H9 (cell line): ENCODE measurements at regions not wholly inside any gene's neighbourhood (a gene's known extent, or its start where the extent isn't known, plus 50 kb on each side); places are given as distances from the start of the nearest gene placed in this dataset.

Experiments
- DNase-seq: peaks from one replicate; pipeline ENCODE4 v3.0.0-alpha.2; 2017
- H2AFZ ChIP-seq: one replicate; pipeline ENCODE4 v1.6.1; 2013; ENCODE audit warnings: mild to moderate bottlenecking, low read length, control low read depth, moderate library complexity
- H2AK5ac ChIP-seq: 2 replicates; pipeline ENCODE4 v1.6.1; 2013; ENCODE audit warnings: low read length, control low read depth, mixed read lengths; ENCODE audit not compliant: insufficient read length
- H2BK120ac ChIP-seq: one replicate; pipeline ENCODE4 v1.6.1; 2013; ENCODE audit warnings: low read depth, mild to moderate bottlenecking, low read length, control low read depth, inconsistent platforms; ENCODE audit not compliant: poor library complexity, severe bottlenecking
- H2BK12ac ChIP-seq: 2 replicates; pipeline ENCODE4 v1.6.1; 2013; ENCODE audit warnings: low read length, control low read depth, mixed read lengths, low read depth; ENCODE audit not compliant: insufficient read length
- H2BK15ac ChIP-seq: 2 replicates; pipeline ENCODE4 v1.6.1; 2013; ENCODE audit warnings: low read depth, low read length, control low read depth
- H2BK20ac ChIP-seq: one replicate; pipeline ENCODE4 v1.6.1; 2013; ENCODE audit warnings: low read depth, mild to moderate bottlenecking, low read length, control low read depth, inconsistent platforms; ENCODE audit not compliant: poor library complexity, severe bottlenecking
- H2BK5ac ChIP-seq: 2 replicates; pipeline ENCODE4 v1.6.1; 2013; ENCODE audit warnings: low read length, control low read depth, mixed read lengths; ENCODE audit not compliant: insufficient read length
- H3K14ac ChIP-seq: 2 replicates; pipeline ENCODE4 v1.6.1; 2013; ENCODE audit warnings: low read length, control low read depth; ENCODE audit not compliant: insufficient read depth
- H3K18ac ChIP-seq: 2 replicates; pipeline ENCODE4 v1.6.1; 2013; ENCODE audit warnings: low read depth, mild to moderate bottlenecking, mixed read lengths, low read length, control low read depth; ENCODE audit not compliant: insufficient read length
- H3K23ac ChIP-seq: 2 replicates; pipeline ENCODE4 v1.6.1; 2013; ENCODE audit warnings: low read length, control low read depth, mixed read lengths, low read depth; ENCODE audit not compliant: insufficient read length
- H3K23me2 ChIP-seq: 2 replicates; pipeline ENCODE4 v1.6.1; 2013; ENCODE audit warnings: low read depth, mild to moderate bottlenecking, mixed read lengths, low read length, control low read depth; ENCODE audit not compliant: insufficient read length, poor library complexity, severe bottlenecking
- H3K27ac ChIP-seq: 2 replicates; pipeline ENCODE4 v1.5.1; 2013; ENCODE audit warnings: low read length, control low read depth, mixed read lengths, low read depth; ENCODE audit not compliant: insufficient read length
- H3K27me3 ChIP-seq: 2 replicates; pipeline ENCODE4 v1.6.1; 2013; ENCODE audit warnings: low read length, control low read depth, inconsistent platforms; ENCODE audit not compliant: insufficient read depth
- H3K4ac ChIP-seq: 2 replicates; pipeline ENCODE4 v1.6.1; 2013; ENCODE audit warnings: low read depth, mild to moderate bottlenecking, control low read depth, inconsistent platforms, low read length, moderate library complexity
- H3K4me1 ChIP-seq: 2 replicates; pipeline ENCODE4 v1.6.1; 2013; ENCODE audit warnings: low read length, control low read depth, inconsistent platforms; ENCODE audit not compliant: insufficient read depth
- H3K4me2 ChIP-seq: 2 replicates; pipeline ENCODE4 v1.6.1; 2013; ENCODE audit warnings: low read length, control low read depth, mixed read lengths; ENCODE audit not compliant: insufficient read length, insufficient read depth
- H3K56ac ChIP-seq: 2 replicates; pipeline ENCODE4 v1.6.1; 2013; ENCODE audit warnings: low read depth, mild to moderate bottlenecking, mixed read lengths, low read length, control low read depth; ENCODE audit not compliant: insufficient read length
- H3K79me1 ChIP-seq: 2 replicates; pipeline ENCODE4 v1.6.1; 2013; ENCODE audit warnings: low read depth, mild to moderate bottlenecking, moderate library complexity, low read length, control low read depth, inconsistent platforms; ENCODE audit not compliant: insufficient read depth, poor library complexity, severe bottlenecking
- H3K79me2 ChIP-seq: 2 replicates; pipeline ENCODE4 v1.6.1; 2013; ENCODE audit warnings: low read length, control low read depth, inconsistent platforms; ENCODE audit not compliant: insufficient read depth
- H3K9ac ChIP-seq: 2 replicates; pipeline ENCODE4 v1.6.1; 2013; ENCODE audit warnings: low read length, control low read depth, mixed read lengths; ENCODE audit not compliant: insufficient read length; ENCODE audit errors: extremely low read depth
- H3K9me3 ChIP-seq: one replicate; pipeline ENCODE4 v1.6.1; 2013; ENCODE audit warnings: low read depth, low read length, inconsistent platforms; ENCODE audit not compliant: control insufficient read depth
- H3T11ph ChIP-seq: one replicate; pipeline ENCODE4 v1.6.1; 2013; ENCODE audit warnings: mild to moderate bottlenecking, low read length, control low read depth, inconsistent platforms
- H4K20me1 ChIP-seq: one replicate; pipeline ENCODE4 v1.6.1; 2013; ENCODE audit not compliant: control insufficient read depth, insufficient read length, insufficient read depth
- H4K5ac ChIP-seq: 2 replicates; pipeline ENCODE4 v1.6.1; 2013; ENCODE audit warnings: low read depth, mild to moderate bottlenecking, mixed read lengths, low read length, control low read depth; ENCODE audit not compliant: insufficient read length
- H4K8ac ChIP-seq: replicated peaks from 2 replicates; pipeline ENCODE4 v1.6.1; 2013; ENCODE audit warnings: low read length, control low read depth, mixed read lengths, low read depth; ENCODE audit not compliant: insufficient read length
- H4K91ac ChIP-seq: 2 replicates; pipeline ENCODE4 v1.6.1; 2013; ENCODE audit warnings: low read depth, mild to moderate bottlenecking, moderate library complexity, mixed read lengths, low read length, control low read depth; ENCODE audit not compliant: insufficient read length
- H3K27ac Mint-ChIP-seq, 3 experiments: 2 replicates in 2 of 3; 3 replicates in 1 of 3; pipeline ENCODE4 v1.8.0; 2020 to 2021; ENCODE audit warnings: mixed read lengths in 3 of 3, mild to moderate bottlenecking in 1 of 3, moderate library complexity in 1 of 3
- H3K27me3 Mint-ChIP-seq: 2 replicates; pipeline ENCODE4 v1.8.0; 2021; ENCODE audit warnings: low read depth, mild to moderate bottlenecking, moderate library complexity, mixed read lengths
- H3K36me3 Mint-ChIP-seq, 3 experiments: 2 replicates in 2 of 3; 3 replicates in 1 of 3; pipeline ENCODE4 v1.8.0; 2020 to 2021; ENCODE audit warnings: low read depth in 3 of 3, mixed read lengths in 3 of 3; ENCODE audit not compliant: insufficient read depth in 1 of 3
- H3K4me1 Mint-ChIP-seq, 2 experiments: 2 replicates each; pipeline ENCODE4 v1.8.0; 2020; ENCODE audit warnings: mixed read lengths in 2 of 2
- H3K4me3 Mint-ChIP-seq, 2 experiments: 2 replicates in 1 of 2; 3 replicates in 1 of 2; pipeline ENCODE4 v1.8.0; 2020 to 2021; ENCODE audit warnings: mild to moderate bottlenecking in 2 of 2, mixed read lengths in 2 of 2, moderate library complexity in 1 of 2
- H3K9me3 Mint-ChIP-seq, 2 experiments: 2 replicates in 1 of 2; 3 replicates in 1 of 2; pipeline ENCODE4 v1.8.0; 2020; ENCODE audit warnings: mild to moderate bottlenecking in 2 of 2, mixed read lengths in 2 of 2, moderate library complexity in 1 of 2
- WGBS: extraction: QIAGEN DNeasy Blood & Tissue Kit; methylation state at CpG from one replicate; pipeline ENCODE4 v1.1.7; 2013; ENCODE audit warnings: missing lambda C conversion rate, low lambda C conversion rate, mixed read lengths; ENCODE audit not compliant: insufficient read length; ENCODE audit errors: extremely low coverage; 5-methylcytosine and 5-hydroxymethylcytosine counted together
- TF ChIP-seq, protein P1 (sequence below): fragments of 200-600 bp; sonication (generic); conservative IDR thresholded peaks from 3 replicates; pipeline ENCODE4 v1.8.0; 2021; ENCODE audit warnings: antibody characterized with exemption, mild to moderate bottlenecking

DNA sequence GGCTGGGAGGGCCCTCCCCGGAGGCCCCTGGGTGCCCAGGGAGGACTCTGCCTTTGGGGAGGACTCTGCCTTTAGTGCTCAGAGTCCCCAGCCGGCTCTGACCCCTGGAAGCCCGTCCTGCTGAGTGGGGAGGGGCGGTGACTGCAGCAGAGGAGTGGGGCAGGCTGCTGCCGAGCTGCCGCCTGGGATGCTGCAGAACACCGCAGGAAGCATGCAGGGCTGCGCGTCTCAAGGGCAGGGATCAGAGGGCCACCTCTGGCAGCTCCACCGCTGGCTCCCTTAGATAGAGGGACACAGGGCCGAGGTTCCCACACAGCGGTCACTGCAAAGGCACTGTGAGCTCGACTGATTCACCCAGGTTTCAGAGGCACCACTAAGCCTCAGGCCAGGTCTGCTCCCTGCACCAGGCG, 82.2 kb upstream of the GATA5 start:
- no peak overlapping the region for H2BK20ac ChIP-seq
- H2AFZ ChIP-seq, result no peak overlapping the region
- H3K27ac Mint-ChIP-seq, result peak overlapping the region in 1 of 3 experiments; percentile 87; a peak in 2 of 7 replicates
- no peak overlapping the region for H2BK120ac ChIP-seq
- H2AK5ac ChIP-seq, result no peak overlapping the region
- H3K4me1 Mint-ChIP-seq, result peaks cover 0 to 21% of the 10 kb centered on the region in 2 experiments; a peak in 2 of 4 replicates
- H3K9me3 ChIP-seq, result no peaks in the 10 kb centered on the region
- H4K20me1 ChIP-seq, result no peaks in the 10 kb centered on the region
- no peak overlapping the region for H3T11ph ChIP-seq
- no peak overlapping the region for H2BK15ac ChIP-seq
- no peak overlapping the region for H4K5ac ChIP-seq
- no peak overlapping the region for H3K4me2 ChIP-seq
- H3K18ac ChIP-seq, result no peak overlapping the region
- no peak overlapping the region for H3K56ac ChIP-seq
- TF ChIP-seq, protein P1, sequence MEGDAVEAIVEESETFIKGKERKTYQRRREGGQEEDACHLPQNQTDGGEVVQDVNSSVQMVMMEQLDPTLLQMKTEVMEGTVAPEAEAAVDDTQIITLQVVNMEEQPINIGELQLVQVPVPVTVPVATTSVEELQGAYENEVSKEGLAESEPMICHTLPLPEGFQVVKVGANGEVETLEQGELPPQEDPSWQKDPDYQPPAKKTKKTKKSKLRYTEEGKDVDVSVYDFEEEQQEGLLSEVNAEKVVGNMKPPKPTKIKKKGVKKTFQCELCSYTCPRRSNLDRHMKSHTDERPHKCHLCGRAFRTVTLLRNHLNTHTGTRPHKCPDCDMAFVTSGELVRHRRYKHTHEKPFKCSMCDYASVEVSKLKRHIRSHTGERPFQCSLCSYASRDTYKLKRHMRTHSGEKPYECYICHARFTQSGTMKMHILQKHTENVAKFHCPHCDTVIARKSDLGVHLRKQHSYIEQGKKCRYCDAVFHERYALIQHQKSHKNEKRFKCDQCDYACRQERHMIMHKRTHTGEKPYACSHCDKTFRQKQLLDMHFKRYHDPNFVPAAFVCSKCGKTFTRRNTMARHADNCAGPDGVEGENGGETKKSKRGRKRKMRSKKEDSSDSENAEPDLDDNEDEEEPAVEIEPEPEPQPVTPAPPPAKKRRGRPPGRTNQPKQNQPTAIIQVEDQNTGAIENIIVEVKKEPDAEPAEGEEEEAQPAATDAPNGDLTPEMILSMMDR, result no peak
- H3K36me3 Mint-ChIP-seq, result no peaks in the 10 kb centered on the region
- no peaks in the 10 kb centered on the region for H3K27me3 ChIP-seq
- H3K27me3 Mint-ChIP-seq, result peaks cover 14% of the 10 kb centered on the region
- no peaks in the 10 kb centered on the region for H3K4me1 ChIP-seq
- H2BK5ac ChIP-seq, result no peak overlapping the region
- no peak overlapping the region for H3K23ac ChIP-seq
- H3K23me2 ChIP-seq, result no peaks in the 10 kb centered on the region
- no peak overlapping the region for H3K9ac ChIP-seq
- no peak for DNase-seq
- H3K14ac ChIP-seq, result no peak overlapping the region
- no peaks in the 10 kb centered on the region for H3K9me3 Mint-ChIP-seq
- H4K8ac ChIP-seq, result no peak overlapping the region
- no peaks in the 10 kb centered on the region for H3K79me1 ChIP-seq
- H2BK12ac ChIP-seq, result no peak overlapping the region
- no peak overlapping the region for H3K4me3 Mint-ChIP-seq
- H3K4ac ChIP-seq, result no peak overlapping the region
- no peaks in the 10 kb centered on the region for H3K79me2 ChIP-seq
- WGBS, result no CpG with 5 or more reads among the region's 14 CpGs
- no peak overlapping the region for H3K27ac ChIP-seq
- H4K91ac ChIP-seq, result no peak overlapping the region
